Tibial nerve (tissue), 4 donors: ENCODE measurements at regions not wholly inside any gene's neighbourhood (a gene's known extent, or its start where the extent isn't known, plus 50 kb on each side); places are given as distances from the start of the nearest gene placed in this dataset.

Source experiments
- EP300 ChIP-seq, 2 donors: sonication (generic); formaldehyde crosslinking; IDR thresholded peaks; one replicate each; pipeline ENCODE4 v1.6.1; 2017; ENCODE audit warnings: antibody characterized with exemption in 2 of 2, mild to moderate bottlenecking in 1 of 2
- POLR2A ChIP-seq, 2 donors: fragments of 450-650 bp; IDR thresholded peaks; one replicate each; pipeline ENCODE4 v1.6.1; 2017; ENCODE audit warnings: antibody characterized with exemption in 2 of 2, mild to moderate bottlenecking in 2 of 2, moderate library complexity in 2 of 2
- TF ChIP-seq, protein P1 (sequence below), 5 experiments: fragments of 200-600 bp in 3 of 5; fragments of 450-650 bp in 2 of 5; sonication (generic) in 3 of 5; IDR thresholded peaks; one replicate each; pipeline ENCODE4 v1.5.1; 2016 to 2019; ENCODE audit warnings: antibody characterized with exemption in 5 of 5, mild to moderate bottlenecking in 3 of 5, moderate library complexity in 2 of 5

GRCh38 chr12:58765653-58766512 is 154.4 kb downstream of the LRIG3 start:
- TF ChIP-seq, protein P1, sequence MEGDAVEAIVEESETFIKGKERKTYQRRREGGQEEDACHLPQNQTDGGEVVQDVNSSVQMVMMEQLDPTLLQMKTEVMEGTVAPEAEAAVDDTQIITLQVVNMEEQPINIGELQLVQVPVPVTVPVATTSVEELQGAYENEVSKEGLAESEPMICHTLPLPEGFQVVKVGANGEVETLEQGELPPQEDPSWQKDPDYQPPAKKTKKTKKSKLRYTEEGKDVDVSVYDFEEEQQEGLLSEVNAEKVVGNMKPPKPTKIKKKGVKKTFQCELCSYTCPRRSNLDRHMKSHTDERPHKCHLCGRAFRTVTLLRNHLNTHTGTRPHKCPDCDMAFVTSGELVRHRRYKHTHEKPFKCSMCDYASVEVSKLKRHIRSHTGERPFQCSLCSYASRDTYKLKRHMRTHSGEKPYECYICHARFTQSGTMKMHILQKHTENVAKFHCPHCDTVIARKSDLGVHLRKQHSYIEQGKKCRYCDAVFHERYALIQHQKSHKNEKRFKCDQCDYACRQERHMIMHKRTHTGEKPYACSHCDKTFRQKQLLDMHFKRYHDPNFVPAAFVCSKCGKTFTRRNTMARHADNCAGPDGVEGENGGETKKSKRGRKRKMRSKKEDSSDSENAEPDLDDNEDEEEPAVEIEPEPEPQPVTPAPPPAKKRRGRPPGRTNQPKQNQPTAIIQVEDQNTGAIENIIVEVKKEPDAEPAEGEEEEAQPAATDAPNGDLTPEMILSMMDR (IDR thresholded peaks at IDR 0.05) = no peak
- TF ChIP-seq EP300 (IDR thresholded peaks at IDR 0.05) (no peak), POLR2A (IDR thresholded peaks at IDR 0.05) (no peak)
